Endodermal cell (in vitro differentiated cells): ENCODE measurements at regions not wholly inside any gene's neighbourhood (a gene's known extent, or its start where the extent isn't known, plus 50 kb on each side); places are given as distances from the start of the nearest gene placed in this dataset.

Experiments
- DNase-seq: peaks from one replicate; pipeline ENCODE4 v3.0.0-alpha.2; 2017
- H3K27ac ChIP-seq: 2 replicates; pipeline ENCODE4 v1.5.1; 2013; ENCODE audit warnings: mild to moderate bottlenecking, low read depth, low read length, moderate library complexity
- H3K27me3 ChIP-seq: 2 replicates; pipeline ENCODE4 v1.6.1; 2013; ENCODE audit warnings: mild to moderate bottlenecking, low read length, moderate library complexity; ENCODE audit not compliant: insufficient read depth, control insufficient read depth, poor library complexity, severe bottlenecking
- H3K36me3 ChIP-seq: 2 replicates; pipeline ENCODE4 v1.7.0; 2013; ENCODE audit warnings: mild to moderate bottlenecking, low read length, moderate library complexity; ENCODE audit not compliant: control insufficient read depth, insufficient read depth
- H3K4me1 ChIP-seq: one replicate; pipeline ENCODE4 v1.7.0; 2013; ENCODE audit warnings: low read length; ENCODE audit not compliant: control insufficient read depth, insufficient read depth
- H3K4me3 ChIP-seq: 2 replicates; pipeline ENCODE4 v1.5.1; 2013; ENCODE audit warnings: mild to moderate bottlenecking, low read length, moderate library complexity
- H3K9ac ChIP-seq: 2 replicates; pipeline ENCODE4 v1.6.1; 2013; ENCODE audit warnings: mild to moderate bottlenecking, low read length, moderate library complexity; ENCODE audit not compliant: poor library complexity, severe bottlenecking; ENCODE audit errors: extremely low read depth
- H3K9me3 ChIP-seq: 2 replicates; pipeline ENCODE4 v1.6.1; 2013; ENCODE audit warnings: mild to moderate bottlenecking, low read length, moderate library complexity; ENCODE audit not compliant: control insufficient read depth
- H3K27ac Mint-ChIP-seq: 2 replicates; pipeline ENCODE4 v1.8.0; 2020; ENCODE audit warnings: mixed read lengths
- H3K27me3 Mint-ChIP-seq: 2 replicates; pipeline ENCODE4 v1.8.0; 2021; ENCODE audit warnings: mild to moderate bottlenecking, mixed read lengths; ENCODE audit not compliant: insufficient read depth
- H3K36me3 Mint-ChIP-seq: 2 replicates; pipeline ENCODE4 v1.8.0; 2020; ENCODE audit warnings: low read depth, mixed read lengths
- H3K4me1 Mint-ChIP-seq: 2 replicates; pipeline ENCODE4 v1.8.0; 2020; ENCODE audit warnings: mixed read lengths
- H3K4me3 Mint-ChIP-seq: 2 replicates; pipeline ENCODE4 v1.8.0; 2020; ENCODE audit warnings: mild to moderate bottlenecking, moderate library complexity, mixed read lengths
- H3K9me3 Mint-ChIP-seq: 2 replicates; pipeline ENCODE4 v1.8.0; 2020; ENCODE audit warnings: mild to moderate bottlenecking, mixed read lengths
- CTCF ChIP-seq: fragments of 200-600 bp; sonication (generic); conservative IDR thresholded peaks from 2 replicates; pipeline ENCODE4 v1.5.0; 2021; ENCODE audit warnings: antibody characterized with exemption, mild to moderate bottlenecking
- WGBS, 2 experiments: methylation state at CpG; one replicate each; pipeline versions ENCODE4 v1.1.5 to v1.1.7; 2013; ENCODE audit warnings: missing lambda C conversion rate in 2 of 2, mixed read lengths in 1 of 2; ENCODE audit not compliant: insufficient coverage in 1 of 2, insufficient read length in 1 of 2; 5-methylcytosine and 5-hydroxymethylcytosine counted together

GRCh38 chr12:87775051-87775450, 254.2 kb downstream of the C12orf50 start:
- no peak overlapping the region for H3K4me3 Mint-ChIP-seq
- no peaks in the 10 kb centered on the region for H3K9me3 Mint-ChIP-seq
- no peak for DNase-seq
- H3K27ac Mint-ChIP-seq: no peak overlapping the region
- Histone ChIP-seq H3K4me3 (no peak overlapping the region), H3K27me3 (peaks cover 6% of the 10 kb centered on the region), H3K9me3 (no peaks in the 10 kb centered on the region), H3K9ac (no peak overlapping the region), H3K36me3 (no peaks in the 10 kb centered on the region), H3K27ac (no peak overlapping the region), H3K4me1 (peaks cover 4% of the 10 kb centered on the region)
- H3K4me1 Mint-ChIP-seq: peaks cover 12% of the 10 kb centered on the region
- no peak for TF ChIP-seq CTCF
- H3K36me3 Mint-ChIP-seq: no peaks in the 10 kb centered on the region
- no peaks in the 10 kb centered on the region for H3K27me3 Mint-ChIP-seq

GRCh38 chr12:87772401-87772800, 256.8 kb downstream of the C12orf50 start:
- TF ChIP-seq CTCF: peak; percentile 55
- no peaks in the 10 kb centered on the region for H3K36me3 Mint-ChIP-seq
- WGBS, 2 experiments: 88 to 100% methylated on average over 1 to 2 of the region's 2 CpGs

GRCh38 chr12:87768501-87769287, 260.5 kb downstream of the C12orf50 start:
- TF ChIP-seq CTCF: no peak
- H3K4me3 Mint-ChIP-seq: no peak overlapping the region
- no peak for DNase-seq
- Histone ChIP-seq H3K9ac (no peak overlapping the region), H3K27ac (no peak overlapping the region), H3K4me1 (no peaks in the 10 kb centered on the region), H3K9me3 (no peaks in the 10 kb centered on the region), H3K27me3 (no peaks in the 10 kb centered on the region), H3K4me3 (no peak overlapping the region), H3K36me3 (no peaks in the 10 kb centered on the region)
- 88 to 97% methylated on average over 10 to 11 of the region's 11 CpGs for WGBS, 2 experiments
- H3K27me3 Mint-ChIP-seq: no peaks in the 10 kb centered on the region
- H3K36me3 Mint-ChIP-seq: no peaks in the 10 kb centered on the region
- H3K9me3 Mint-ChIP-seq: no peaks in the 10 kb centered on the region
- no peak overlapping the region for H3K27ac Mint-ChIP-seq
- H3K4me1 Mint-ChIP-seq: no peaks in the 10 kb centered on the region

More at GRCh38 chr12:87772401-87772800, 256.8 kb downstream of the C12orf50 start:
- Histone ChIP-seq H3K4me1 (no peaks in the 10 kb centered on the region), H3K4me3 (no peak overlapping the region), H3K27me3 (no peaks in the 10 kb centered on the region), H3K9ac (no peak overlapping the region), H3K27ac (no peak overlapping the region), H3K36me3 (no peaks in the 10 kb centered on the region), H3K9me3 (no peaks in the 10 kb centered on the region)
- DNase-seq: no peak
- Mint-ChIP-seq H3K27me3 (no peaks in the 10 kb centered on the region), H3K27ac (no peak overlapping the region), H3K4me1 (peaks cover 11% of the 10 kb centered on the region), H3K9me3 (no peaks in the 10 kb centered on the region), H3K4me3 (no peak overlapping the region)
